SHP77 treated with DMSO at 0.1 percent for 48 hours (cell line): ENCODE measurements at regions not wholly inside any gene's neighbourhood (a gene's known extent, or its start where the extent isn't known, plus 50 kb on each side); places are given as distances from the start of the nearest gene placed in this dataset.

Source experiments
- DNase-seq: peaks from one replicate; lab custom pipeline; 2025; lab: John Stamatoyannopoulos, UW

- no peak for DNase-seq
These were observed 53.5 kb upstream of the TSHZ3 start for GRCh38 chr19:31402529-31403316.

GRCh38 chr19:31406106-31406505 lies 56.9 kb upstream of the TSHZ3 start:
- DNase-seq = no peak

GRCh38 chr19:31408460-31409124 lies 59.4 kb upstream of the TSHZ3 start:
- DNase-seq = no peak

- DNase-seq = no peak
These were observed 64.1 kb upstream of the TSHZ3 start for GRCh38 chr19:31413353-31413752.

- DNase-seq = no peak
These were observed 66.1 kb upstream of the TSHZ3 start for GRCh38 chr19:31415322-31415721.

- no peak for DNase-seq
These were observed 67.3 kb upstream of the TSHZ3 start for GRCh38 chr19:31416548-31416947.

GRCh38 chr19:31418055-31418454 lies 68.8 kb upstream of the TSHZ3 start:
- no peak for DNase-seq

- DNase-seq = no peak
These were observed 69.6 kb upstream of the TSHZ3 start for GRCh38 chr19:31418692-31419430.

- no peak for DNase-seq
These were observed 70.7 kb upstream of the TSHZ3 start for GRCh38 chr19:31419871-31420445.

- no peak for DNase-seq
These were observed 71.8 kb upstream of the TSHZ3 start for GRCh38 chr19:31421082-31421481.

GRCh38 chr19:31421856-31422255 lies 72.6 kb upstream of the TSHZ3 start:
- DNase-seq = no peak

- no peak for DNase-seq
These were observed 74.7 kb upstream of the TSHZ3 start for GRCh38 chr19:31423896-31424295.

- no peak for DNase-seq
These were observed 75.8 kb upstream of the TSHZ3 start for GRCh38 chr19:31424861-31425620.

GRCh38 chr19:31427857-31428256 lies 78.6 kb upstream of the TSHZ3 start:
- no peak for DNase-seq

GRCh38 chr19:31430381-31430780 lies 81.1 kb upstream of the TSHZ3 start:
- DNase-seq = no peak

GRCh38 chr19:31432201-31432810 lies 83.1 kb upstream of the TSHZ3 start:
- DNase-seq = no peak

- DNase-seq = no peak
These were observed 87.0 kb upstream of the TSHZ3 start for GRCh38 chr19:31436121-31436776.

GRCh38 chr19:31438401-31439269 lies 89.4 kb upstream of the TSHZ3 start:
- no peak for DNase-seq

- no peak for DNase-seq
These were observed 90.0 kb upstream of the TSHZ3 start for GRCh38 chr19:31439270-31439573.

- DNase-seq = no peak
These were observed 95.7 kb upstream of the TSHZ3 start for GRCh38 chr19:31444931-31445330.
